HG03571 (cell line): ENCODE measurements at regions not wholly inside any gene's neighbourhood (a gene's known extent, or its start where the extent isn't known, plus 50 kb on each side); places are given as distances from the start of the nearest gene placed in this dataset.

ENCODE experiments used
- ATAC-seq: cut with Tn5 transposase; IDR thresholded peaks from one replicate; pipeline ENCODE4 v1.9.1; 2021; ENCODE audit not compliant: unreplicated experiment

GRCh38 chr3:175911937-175912336 lies 1052.8 kb downstream of the NAALADL2 start:
- no peak for ATAC-seq

- no peak for ATAC-seq
These were observed 1043.1 kb downstream of the NAALADL2 start for GRCh38 chr3:175902226-175902625.

GRCh38 chr3:175898194-175898593 lies 1039.1 kb downstream of the NAALADL2 start:
- ATAC-seq, result no peak

- ATAC-seq, result no peak
These were observed 1037.5 kb downstream of the NAALADL2 start for GRCh38 chr3:175896655-175897054.

GRCh38 chr3:175895731-175896130 lies 1036.6 kb downstream of the NAALADL2 start:
- no peak for ATAC-seq

GRCh38 chr3:175893566-175893965 lies 1034.4 kb downstream of the NAALADL2 start:
- no peak for ATAC-seq

- no peak for ATAC-seq
These were observed 1030.9 kb downstream of the NAALADL2 start for GRCh38 chr3:175890066-175890465.

- ATAC-seq, result no peak
These were observed 1026.2 kb downstream of the NAALADL2 start for GRCh38 chr3:175885231-175885766.

- no peak for ATAC-seq
These were observed 1020.3 kb downstream of the NAALADL2 start for GRCh38 chr3:175879417-175879816.

- no peak for ATAC-seq
These were observed 1010.3 kb downstream of the NAALADL2 start for GRCh38 chr3:175869404-175869803.

- no peak for ATAC-seq
These were observed 1009.5 kb downstream of the NAALADL2 start for GRCh38 chr3:175868626-175869025.

- no peak for ATAC-seq
These were observed 1006.6 kb downstream of the NAALADL2 start for GRCh38 chr3:175865724-175866123.

GRCh38 chr3:175861916-175862315 lies 1002.8 kb downstream of the NAALADL2 start:
- ATAC-seq, result no peak
